ENCODE measurements at regions not wholly inside any gene's neighbourhood (a gene's known extent, or its start where the extent isn't known, plus 50 kb on each side); places are given as distances from the start of the nearest gene placed in this dataset.

- no peak for DNase-seq
Observed at GRCh38 chr1:13976485-13976884, 276.5 kb downstream of the PRDM2 start.

DNA sequence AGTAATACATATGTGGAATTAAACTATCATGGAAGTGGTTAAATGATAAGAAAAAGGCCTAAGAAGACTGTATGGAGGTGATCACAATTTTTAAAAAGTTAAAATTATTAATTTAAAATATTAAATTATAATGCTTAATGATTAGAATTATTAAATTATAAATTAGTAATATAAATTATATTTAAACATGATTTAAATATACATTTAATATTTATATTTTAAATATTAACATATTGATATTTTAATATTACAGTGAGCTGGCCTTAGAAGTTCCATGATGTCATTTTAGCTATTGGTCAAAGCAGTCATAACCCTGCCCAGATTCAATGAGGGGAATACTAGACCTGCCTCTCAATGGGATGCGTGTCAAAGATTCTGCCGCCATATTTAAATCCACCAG lies 281.2 kb downstream of the PRDM2 start:
- DNase-seq: no peak

DNA sequence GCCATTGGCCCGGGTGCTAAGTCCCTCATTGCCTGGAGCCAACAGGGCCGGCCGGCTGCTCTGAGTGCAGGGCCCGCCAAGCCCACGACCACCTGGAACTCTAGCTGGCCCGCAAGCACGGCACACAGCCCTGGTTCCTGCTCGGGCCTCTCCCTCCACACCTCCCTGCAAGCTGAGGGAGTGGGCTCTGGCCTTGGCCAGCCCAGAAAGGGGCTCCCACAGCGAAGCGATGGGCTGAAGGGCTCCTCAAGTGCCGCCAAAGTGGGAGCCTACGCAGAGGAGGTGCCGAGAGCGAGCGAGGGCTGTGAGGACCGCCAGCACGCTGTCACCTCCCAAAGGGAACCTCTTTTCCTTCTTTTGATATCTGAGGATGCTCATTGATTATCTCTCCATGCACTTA lies 283.4 kb downstream of the PRDM2 start:
- no peak for DNase-seq

DNA sequence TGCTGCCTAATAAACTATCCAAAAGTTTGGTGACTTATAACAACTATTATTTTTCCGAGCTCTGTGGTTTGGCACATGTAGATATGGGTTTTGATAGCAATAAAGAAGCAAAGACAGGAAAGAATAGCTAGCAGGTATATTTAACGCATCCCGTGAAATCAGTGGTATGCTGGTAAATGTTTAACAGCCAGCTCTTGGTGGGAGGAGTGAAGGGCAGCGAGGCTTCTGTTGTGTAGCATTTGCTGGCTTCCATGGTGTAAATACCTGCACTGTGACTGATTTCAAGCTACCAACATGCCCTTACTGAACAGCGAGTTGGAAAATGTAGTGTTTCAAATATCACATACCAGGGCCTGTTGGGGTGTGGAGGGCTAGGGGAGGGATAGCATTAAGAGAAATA lies 291.0 kb downstream of the PRDM2 start:
- DNase-seq: no peak

DNA sequence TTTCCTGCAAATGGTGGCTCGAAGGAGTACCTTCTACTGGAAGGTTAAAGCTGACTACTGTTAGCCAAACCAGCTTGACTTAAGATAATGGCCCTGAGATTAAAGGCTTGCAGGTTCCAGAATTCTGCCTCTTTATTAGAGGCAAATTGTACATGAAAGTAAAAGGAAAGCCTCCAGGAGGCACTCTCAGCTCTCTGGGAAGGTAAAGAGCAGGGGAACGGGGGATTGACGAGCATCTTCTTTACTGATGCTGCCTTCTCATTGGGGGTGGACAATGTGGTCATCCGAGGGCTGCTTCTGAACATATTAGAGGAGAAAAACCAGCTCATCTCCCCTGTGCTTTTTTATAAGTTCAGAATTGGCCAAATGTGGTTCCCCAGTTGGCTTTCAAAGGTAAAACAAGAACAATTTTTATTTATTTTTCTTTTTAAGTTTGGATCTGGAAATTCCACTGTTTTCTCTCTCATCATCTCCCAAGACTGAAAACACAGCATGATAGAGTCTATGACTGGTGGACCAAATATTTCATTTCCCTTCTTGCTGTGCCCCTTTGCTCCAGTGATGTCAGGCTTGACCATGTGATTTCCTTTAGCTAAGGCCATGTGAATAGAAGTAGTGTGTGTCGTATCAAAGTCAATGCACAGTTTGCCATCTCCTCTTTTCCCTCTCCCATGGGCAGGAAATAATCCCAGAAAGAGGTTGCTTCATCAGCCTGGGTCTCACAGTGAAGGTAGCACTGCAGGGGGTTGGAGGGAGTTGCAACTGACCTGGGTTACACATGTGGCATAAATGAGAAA lies 292.7 kb downstream of the PRDM2 start:
- no peak for DNase-seq

- no peak for DNase-seq
Observed at GRCh38 chr1:13994386-13994785, 294.4 kb downstream of the PRDM2 start.

DNA sequence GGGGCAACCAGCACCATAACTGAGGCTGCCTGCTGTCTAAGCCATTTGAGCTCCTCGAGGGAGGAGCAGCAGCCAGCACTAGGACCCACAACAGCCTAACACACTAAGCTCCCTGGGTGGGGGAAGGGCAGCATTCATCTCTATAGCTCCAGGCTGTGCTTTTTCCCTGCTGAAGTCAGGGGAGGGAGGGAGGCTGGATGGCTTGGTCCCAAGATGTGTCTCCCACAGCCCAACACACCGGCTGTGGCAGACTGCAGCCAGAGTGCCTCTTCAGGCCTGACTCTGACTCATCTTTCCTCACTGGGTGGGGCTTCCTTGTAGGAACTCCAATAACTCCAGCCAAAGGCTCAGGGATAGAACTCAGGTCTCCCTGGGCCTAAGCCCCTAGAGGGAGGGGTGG lies 296.3 kb downstream of the PRDM2 start:
- no peak for DNase-seq

DNA sequence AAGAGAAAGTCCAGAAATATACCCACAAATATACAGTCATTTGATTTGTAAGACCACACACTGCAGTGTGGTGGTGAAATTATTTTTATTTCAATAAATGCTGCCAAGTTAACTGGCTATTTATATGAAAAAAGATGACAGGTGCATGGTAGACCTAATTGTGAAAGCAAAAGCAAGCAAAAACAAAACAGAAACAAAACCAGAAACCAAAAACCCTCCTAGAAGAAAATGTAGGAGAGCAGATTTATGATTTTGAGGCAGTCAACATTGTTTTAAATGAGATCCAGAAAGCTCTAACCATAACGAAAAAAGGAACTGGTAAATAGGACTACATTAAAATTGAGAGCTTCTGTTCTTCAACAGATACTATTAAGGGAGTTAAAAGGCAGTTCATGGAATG lies 303.6 kb downstream of the PRDM2 start:
- no peak for DNase-seq

- no peak for DNase-seq
Observed at GRCh38 chr1:14009582-14009981, 309.6 kb downstream of the PRDM2 start.

DNA sequence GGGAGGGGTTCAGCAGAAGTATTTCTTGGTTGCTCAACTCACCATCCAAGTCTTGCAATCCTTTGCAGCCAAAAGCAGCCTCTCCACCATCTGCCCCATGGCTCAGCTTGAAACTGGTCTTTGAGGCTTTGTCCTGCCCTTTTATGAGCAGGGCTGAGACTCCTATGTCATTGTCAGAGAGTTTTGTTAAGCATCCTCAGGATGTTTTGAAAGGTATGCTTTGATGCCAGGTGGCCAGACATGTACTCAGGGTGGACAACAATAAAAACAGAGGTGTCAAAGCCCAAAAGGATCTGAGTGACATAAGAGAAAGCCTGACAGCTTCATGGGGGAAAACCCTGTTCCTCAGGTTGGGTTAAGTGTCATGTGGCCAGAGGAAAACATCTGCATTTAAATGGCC lies 310.5 kb downstream of the PRDM2 start:
- DNase-seq: no peak

DNA sequence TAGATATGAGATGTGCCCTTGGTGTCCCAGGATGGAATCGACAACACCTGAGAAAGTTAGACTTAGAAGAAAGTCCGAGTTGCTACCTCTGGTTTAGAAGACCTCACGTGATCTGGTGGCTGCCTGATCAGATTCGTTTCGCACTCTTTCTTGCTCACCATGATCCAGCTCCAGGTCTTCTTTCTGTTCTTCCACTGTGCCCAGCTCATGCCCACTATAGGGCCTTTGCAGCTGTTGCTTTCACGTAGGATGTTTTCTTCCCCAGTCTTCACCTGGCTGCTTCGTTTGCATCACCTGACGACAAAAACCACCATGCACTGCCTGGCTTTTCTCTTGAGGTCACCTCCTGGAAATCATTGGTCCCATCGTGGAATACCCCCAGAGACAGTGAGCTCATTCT lies 311.1 kb downstream of the PRDM2 start:
- no peak for DNase-seq

GRCh38 chr1:14011888-14012287 lies 311.9 kb downstream of the PRDM2 start:
- no peak for DNase-seq

DNA sequence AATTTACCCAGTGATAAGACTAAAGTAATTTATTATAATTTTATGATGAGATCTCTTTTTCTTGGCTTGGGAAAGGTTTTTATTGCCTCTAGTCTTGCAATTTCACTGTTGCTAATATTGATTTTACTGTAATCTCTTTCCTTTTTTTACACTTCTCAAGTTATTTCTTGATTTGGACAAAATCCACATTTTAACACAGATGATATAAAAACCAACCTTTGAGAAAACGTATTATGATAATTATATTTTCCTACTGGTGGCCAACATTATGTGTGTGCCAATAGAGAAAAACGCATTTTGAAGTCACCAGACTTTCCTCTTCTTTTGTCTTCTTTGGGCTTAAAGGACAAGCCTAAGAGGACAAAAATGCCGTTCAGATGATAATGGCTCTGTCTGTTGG lies 314.9 kb downstream of the PRDM2 start:
- no peak for DNase-seq

DNA sequence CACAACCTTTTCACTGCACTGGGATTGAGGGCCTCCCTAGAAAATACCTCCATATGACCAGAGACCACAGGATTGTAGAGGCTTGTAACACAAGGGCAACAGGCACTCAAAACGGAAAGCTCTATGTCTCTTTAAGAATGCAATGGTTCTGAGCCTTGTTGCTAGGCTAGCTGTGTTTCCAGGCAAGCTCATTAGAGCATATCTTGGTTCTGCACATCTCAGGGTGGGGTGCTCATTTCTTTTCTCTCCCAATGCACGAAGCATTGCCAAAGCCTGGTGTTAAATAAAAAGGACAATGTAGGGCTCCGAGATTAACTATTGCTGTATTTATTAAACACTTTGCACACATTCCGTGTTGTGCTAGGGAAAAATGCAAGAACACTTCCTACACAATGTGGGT lies 315.9 kb downstream of the PRDM2 start:
- no peak for DNase-seq

- no peak for DNase-seq
Observed at GRCh38 chr1:14017531-14017961, 317.6 kb downstream of the PRDM2 start.

DNA sequence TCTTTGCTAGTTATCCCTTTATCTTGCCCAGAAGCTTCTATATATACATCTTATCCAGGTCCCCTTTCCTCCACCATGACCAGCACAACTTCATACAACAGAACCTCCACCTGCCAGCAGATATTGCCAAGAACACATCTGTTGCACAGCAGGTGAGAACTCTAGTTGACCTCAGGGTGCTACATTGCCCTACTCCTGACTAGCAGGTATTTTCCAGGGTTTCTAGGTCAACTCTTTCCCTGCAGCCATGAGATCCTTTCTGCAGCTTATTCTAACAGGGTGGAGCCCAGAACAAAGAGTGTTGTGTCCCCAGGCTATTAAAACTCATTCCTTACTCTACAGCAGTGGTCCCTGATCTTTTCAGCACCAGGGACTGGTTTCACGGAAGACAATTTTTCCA lies 319.5 kb downstream of the PRDM2 start:
- no peak for DNase-seq

- DNase-seq: no peak
Observed at GRCh38 chr1:14020006-14020405, 320.0 kb downstream of the PRDM2 start.

DNA sequence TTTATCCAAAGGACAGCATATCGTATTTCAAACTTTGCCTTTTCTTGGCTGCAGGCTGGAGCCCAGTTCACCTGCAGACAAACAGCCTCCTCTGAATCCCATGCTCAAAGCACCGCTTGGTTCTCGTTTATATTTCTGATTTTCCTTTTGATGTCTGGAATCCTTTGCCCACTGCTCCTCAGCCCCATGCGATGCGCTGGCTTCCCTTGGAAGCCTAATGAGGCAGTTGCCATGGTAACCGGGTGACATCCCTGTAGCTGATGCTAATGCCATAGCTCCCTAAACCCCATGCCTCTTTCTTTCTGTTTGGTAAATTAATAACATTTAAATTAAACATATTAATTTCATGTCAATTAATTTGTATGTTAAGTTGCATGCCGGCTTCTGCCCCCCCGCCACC lies 327.1 kb downstream of the PRDM2 start:
- DNase-seq: no peak

DNA sequence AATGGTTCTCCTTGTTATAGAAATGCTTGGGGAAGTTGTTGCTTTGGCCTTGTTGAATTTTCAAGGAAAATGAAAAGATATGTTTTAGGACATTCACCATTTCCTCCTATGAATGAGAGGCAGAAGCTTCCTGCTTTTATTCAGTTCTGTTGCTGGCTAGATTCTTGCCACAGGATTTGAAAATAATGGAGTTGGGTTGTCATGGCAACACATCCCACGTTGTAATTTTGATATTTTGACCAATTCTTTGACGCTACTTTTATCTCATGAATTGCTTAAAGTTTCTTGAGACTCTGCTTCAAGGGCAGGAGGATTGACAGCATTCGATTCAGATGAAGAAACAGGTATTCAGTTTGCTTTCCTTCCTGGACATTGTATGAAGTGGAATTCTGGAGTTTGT lies 331.5 kb downstream of the PRDM2 start:
- DNase-seq: no peak

DNA sequence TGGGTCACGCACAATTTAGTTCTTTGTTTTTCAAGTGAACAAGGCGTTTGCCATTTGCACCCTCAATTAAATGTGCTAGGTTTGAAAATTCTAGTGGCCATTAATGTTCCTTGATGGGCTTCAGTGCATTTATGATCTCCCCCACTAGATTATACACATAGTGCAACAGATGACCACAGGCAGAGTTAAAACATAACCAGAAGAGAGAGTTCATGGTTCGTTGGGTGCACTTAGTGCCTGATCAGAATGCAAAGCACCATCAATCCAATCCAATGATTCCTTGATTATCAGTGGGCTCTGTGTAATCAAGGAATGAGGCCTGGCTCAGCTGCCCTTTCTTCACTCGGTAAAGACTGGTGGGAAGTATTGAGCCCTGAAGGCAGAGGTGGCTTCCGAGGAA lies 334.5 kb downstream of the PRDM2 start:
- no peak for DNase-seq

GRCh38 chr1:14037101-14037847 lies 337.3 kb downstream of the PRDM2 start:
- DNase-seq: no peak

GRCh38 chr1:14039582-14040430 lies 339.8 kb downstream of the PRDM2 start:
- no peak for DNase-seq

GRCh38 chr1:14049965-14050364 lies 350.0 kb downstream of the PRDM2 start:
- no peak for DNase-seq
